Transverse colon (tissue), 4 donors: ENCODE measurements at regions not wholly inside any gene's neighbourhood (a gene's known extent, or its start where the extent isn't known, plus 50 kb on each side); places are given as distances from the start of the nearest gene placed in this dataset.

Experiments used
- CTCF ChIP-seq, 5 experiments: fragments of 200-600 bp in 3 of 5; fragments of 450-650 bp in 2 of 5; sonication (generic) in 3 of 5; IDR thresholded peaks; 1 replicate in 2 of 5; 2 replicates in 3 of 5; pipeline ENCODE4 v1.5.1; 2016 to 2017; ENCODE audit warnings: antibody characterized with exemption in 5 of 5, inconsistent platforms in 3 of 5, mild to moderate bottlenecking in 2 of 5, moderate library complexity in 1 of 5
- EP300 ChIP-seq: sonication (generic); formaldehyde crosslinking; IDR thresholded peaks from one replicate; pipeline ENCODE4 v1.6.1; 2017; ENCODE audit warnings: antibody characterized with exemption, low read depth
- POLR2AphosphoS5 ChIP-seq, 3 donors: sonication (generic); formaldehyde crosslinking; IDR thresholded peaks; one replicate each; pipeline ENCODE4 v1.6.1; 2016; ENCODE audit warnings: antibody characterized with exemption in 3 of 3

GRCh38 chr5:9782826-9783560 is 152.8 kb upstream of the TAS2R1 start:
- TF ChIP-seq CTCF (IDR thresholded peaks at IDR 0.05) (no peak), EP300 (no peak), POLR2AphosphoS5 (IDR thresholded peaks at IDR 0.05) (no peak)
